IPS-11a (cell line): ENCODE measurements at regions not wholly inside any gene's neighbourhood (a gene's known extent, or its start where the extent isn't known, plus 50 kb on each side); places are given as distances from the start of the nearest gene placed in this dataset.
"Not testable (repeated sequence)": the region's sequence is repeated elsewhere in the genome, so short reads cannot be mapped to it uniquely, and the experiment has no call there.

Experiments used
- H3K4me3 ChIP-seq: one replicate; pipeline ENCODE4 v1.5.1; 2013; ENCODE audit warnings: low read depth, low read length, control low read depth

DNA sequence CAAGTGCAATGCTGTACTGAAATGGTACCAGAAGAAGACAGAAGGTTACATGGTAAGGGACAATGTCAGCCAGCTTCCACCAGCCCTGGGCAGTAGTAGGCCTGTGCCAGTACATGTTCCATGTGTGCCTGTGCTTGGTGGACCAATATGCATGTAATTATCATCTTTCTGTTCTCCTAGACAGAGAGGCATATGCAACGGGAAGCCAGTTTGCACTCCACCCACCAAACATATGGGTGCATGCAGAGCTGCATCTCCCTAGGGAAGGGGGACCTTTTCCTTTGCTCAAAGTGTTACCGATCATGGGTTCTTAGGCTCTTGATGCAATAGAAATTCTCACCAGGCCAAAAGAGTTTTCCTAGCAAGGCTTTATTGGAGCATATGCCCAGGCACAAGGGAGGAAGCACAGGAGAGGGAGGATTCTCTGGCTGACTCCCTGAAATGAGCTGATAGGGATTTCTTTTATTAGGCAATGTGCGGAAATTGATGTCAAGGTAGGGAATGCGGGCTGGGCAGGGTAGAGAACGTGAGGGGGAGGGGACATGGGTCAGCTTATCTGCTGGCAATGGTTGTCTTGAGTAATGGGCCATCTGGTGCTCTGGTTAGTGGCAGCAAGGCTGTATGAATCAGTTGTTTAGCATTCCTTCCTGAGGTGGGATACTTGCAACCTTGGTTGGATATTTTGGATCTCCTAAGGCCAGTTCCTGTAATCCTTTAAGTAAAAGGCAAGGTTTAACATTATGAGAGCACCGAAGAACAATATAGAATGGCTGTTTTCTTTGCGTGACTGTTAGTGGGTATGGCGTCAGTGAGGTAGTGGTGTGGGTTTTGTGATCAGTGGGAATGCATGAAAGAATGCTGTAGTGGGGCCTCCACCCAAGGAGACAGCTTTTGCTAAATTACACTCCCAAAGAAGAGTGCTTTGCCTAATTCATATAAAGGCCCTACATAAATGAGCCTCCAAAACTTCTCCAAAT, 102.5 kb downstream of the CDRT15L2 start:
- not testable (repeated sequence) for H3K4me3 ChIP-seq

DNA sequence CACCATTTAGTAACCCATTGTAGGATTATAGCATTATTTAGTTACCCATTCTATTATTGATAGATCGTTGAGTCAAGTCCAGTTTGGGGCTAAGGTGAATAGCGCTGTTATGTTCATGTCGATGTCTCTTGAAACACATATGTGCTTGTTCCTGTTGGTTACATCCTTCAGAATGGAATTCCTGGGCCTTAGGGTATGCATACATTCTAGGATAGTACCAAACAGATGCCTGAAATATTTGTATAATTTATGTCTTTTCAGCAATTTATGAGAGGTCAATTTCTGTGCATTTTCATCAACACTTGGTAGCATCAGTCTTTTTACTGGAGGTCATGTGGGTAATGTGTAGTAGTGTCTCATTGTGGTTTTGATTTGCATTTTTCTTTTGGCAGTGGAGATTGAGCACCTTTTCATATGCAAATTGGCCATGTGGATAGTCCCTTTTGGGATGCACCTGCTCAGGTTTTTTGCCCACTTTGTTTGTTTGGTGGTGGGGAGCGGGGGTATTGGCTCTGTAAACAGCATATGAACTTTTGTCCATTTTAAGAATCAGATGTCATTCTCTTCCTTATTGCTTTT, 104.2 kb downstream of the CDRT15L2 start:
- not testable (repeated sequence) for H3K4me3 ChIP-seq

DNA sequence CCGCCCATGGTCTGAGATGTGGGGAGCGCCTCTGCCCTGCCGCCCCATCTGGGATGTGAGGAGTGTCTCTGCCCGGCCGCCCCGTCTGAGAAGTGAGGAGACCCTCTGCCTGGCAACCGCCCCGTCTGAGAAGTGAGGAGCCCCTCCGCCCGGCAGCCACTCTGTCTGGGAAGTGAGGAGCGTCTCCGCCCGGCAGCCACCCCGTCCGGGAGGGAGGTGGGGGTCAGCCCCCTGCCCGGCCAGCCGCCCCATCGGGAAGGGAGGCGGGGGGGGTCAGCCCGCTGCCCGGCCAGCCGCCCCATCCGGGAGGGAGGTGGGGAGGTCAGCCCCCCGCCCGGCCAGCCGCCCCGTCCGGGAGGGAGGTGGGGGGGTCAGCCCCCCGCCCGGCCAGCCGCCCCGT, 105.5 kb downstream of the CDRT15L2 start:
- not testable (repeated sequence) for H3K4me3 ChIP-seq

DNA sequence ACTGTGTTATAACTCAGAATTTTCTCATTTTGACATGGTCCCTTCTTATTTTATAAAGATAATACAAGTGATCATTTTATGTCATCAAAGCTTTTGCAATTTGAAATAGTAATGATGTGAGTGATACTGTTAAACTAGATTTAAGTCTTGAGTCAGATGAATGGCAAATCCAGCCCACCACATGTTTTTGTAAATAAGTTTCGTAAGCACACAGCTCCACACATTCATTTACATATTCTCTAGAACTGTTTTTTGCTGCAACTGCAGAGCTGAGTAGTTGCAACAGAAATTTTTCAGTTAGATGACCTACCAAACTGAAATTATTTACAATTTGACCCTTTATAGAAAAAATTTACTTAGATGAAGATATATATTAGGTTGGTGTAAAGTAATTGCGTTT, 108.1 kb downstream of the CDRT15L2 start:
- H3K4me3 ChIP-seq = not testable (repeated sequence)

DNA sequence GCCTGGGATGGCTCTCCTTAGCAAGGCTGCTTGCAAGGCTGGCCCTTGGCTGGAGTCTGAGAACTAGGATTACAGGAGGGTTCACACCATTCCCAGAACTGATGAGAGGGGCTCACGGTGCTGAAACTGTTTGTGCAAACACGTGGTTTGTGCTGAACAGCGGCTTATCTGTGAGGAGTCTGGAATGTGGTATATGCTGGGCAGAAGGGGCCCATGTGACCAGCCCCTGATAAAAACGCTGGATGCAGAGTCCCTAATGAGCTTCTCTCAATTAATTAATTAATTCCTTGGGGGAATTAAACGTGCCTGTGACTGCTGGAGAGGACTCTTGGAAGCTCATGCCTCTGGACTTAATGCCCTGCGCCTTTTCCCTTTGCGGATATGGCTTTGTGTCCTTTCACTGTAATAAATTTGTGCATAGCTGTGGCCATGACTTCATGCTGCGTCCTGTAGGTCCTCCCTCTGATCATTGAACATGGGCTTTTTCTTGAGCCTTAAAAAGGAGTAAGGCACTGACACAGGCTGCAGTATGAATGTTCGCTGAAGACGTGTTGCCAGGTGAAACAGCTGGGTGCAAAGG, 109.7 kb downstream of the CDRT15L2 start:
- H3K4me3 ChIP-seq = not testable (repeated sequence)

DNA sequence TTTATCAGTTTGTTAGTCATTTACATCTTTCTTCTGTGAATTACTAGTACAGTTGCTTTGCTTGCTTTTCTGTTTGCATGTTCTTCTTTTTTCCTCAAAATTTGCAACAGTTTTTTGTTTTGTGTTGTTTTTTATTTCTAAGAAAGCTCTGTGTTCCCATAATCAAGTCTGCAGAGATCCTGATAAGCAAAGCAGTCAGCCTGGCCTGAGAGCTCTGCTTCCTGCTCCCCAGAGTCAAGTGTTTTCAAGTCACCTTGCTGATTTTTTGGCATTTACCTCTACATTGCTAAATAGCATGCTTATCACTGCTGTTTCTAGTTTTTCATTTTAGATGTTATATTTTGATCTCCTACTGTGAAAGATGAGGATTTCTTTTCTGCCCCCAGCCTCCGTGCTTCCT, 113.2 kb downstream of the CDRT15L2 start:
- H3K4me3 ChIP-seq = not testable (repeated sequence)

DNA sequence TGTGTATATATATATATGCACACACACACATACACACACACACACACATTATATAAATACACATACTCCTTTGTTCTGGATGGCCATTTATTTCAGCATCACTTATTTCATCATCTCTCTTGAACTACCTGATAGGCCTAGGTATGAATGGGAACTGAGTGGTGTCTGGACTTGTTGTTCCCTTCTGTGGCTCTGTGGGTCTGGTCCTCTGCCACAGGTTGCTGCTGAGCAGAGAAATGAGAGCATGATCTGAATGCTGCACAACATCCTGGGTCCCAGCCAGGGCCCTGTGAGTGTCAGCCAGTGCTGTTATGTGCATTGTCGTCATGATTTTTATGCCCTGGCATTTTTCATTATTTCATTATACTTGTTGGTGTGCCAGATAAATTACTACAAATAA, 116.3 kb downstream of the CDRT15L2 start:
- H3K4me3 ChIP-seq = not testable (repeated sequence)

DNA sequence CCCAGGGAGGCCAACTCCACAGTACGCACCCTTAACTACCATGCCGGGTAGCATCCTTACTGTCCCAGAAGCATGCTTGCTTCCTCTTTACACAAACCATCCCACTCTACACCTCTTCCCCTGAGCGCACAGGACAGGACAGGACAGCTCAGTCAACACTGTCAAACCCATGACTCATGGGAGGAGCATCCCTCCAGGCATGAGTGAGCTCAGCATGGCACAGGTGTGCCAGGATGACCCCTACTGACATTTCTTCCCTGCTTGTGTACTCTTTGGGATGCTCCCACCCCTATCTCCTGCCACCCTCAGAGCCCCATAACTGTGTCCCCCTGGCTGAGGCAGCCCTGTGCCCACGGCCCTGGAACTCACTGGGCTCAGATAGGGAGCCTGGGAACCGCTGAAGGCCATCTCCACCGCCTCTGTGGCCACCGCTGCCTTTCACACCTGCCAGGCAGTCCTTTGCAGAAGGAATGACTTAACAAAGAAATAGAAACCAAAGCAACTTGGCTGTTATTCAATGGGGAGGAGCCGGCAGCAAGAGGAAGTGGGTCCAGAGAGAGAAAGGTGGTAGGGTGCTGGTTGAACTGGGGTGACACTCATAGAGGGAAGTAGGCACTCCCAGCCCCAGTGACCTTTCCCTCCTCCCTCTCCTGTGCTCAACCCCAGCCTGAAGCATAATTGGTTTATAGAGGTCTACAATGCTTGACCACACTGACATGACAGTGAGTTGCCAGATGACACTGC, 119.1 kb downstream of the CDRT15L2 start:
- H3K4me3 ChIP-seq = not testable (repeated sequence)

DNA sequence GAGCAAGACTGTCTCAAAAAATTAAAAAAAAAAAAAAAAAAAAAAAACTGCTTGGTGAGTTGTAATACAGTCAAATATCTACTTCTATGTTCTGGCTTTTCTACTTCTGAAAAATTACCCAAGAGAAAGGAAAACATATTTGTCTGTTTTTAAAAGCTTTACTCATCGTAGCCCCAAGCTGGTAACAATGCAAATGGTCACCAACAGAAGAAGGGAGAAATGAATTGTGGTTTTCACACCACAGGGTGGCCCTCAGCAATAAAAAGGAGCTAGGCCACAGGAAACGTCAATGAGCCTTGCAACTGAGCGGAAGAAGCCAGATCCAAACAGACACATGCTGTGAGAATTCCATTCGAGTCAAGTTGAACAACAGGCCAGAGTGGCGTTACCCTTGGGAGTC, 121.0 kb downstream of the CDRT15L2 start:
- H3K4me3 ChIP-seq = not testable (repeated sequence)

DNA sequence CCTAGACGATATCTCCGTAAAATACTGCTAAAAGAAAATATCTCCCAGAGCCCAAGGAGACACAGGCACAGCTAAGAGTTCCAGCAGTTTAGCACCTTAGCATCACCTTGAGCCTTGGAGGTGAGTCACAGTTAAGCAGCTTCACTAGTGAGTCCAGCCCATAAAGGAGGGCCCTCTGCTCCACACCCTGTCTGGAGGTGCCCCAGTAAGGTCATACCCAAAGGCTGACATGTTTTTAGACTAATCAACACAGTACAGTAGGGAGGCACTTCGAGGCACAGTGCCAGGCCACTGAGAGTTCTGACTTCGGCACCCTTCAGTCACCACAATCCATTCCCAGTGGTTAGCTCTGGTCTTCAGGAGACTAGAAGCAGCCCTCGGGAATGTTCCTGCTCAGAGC, 121.8 kb downstream of the CDRT15L2 start:
- H3K4me3 ChIP-seq = not testable (repeated sequence)

DNA sequence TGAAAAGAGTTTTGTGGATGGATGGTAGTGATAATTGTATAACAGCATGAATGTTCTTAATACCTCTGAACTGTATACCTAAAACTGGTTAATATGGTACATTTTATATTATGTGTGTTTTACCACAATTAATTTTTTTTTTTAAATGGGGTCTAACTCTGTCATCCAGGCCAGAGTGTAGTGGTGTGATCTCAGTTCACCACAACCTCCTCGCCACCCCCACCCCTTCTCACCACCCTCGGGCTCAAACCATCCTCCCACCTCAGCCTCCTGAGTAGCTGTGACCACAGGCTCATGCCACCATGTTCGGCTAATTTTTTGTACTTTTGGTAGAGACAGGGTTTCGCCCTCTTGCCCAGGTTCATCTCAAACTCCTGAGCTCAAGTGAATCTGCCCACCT, 123.2 kb downstream of the CDRT15L2 start:
- H3K4me3 ChIP-seq = no peak overlapping the region

DNA sequence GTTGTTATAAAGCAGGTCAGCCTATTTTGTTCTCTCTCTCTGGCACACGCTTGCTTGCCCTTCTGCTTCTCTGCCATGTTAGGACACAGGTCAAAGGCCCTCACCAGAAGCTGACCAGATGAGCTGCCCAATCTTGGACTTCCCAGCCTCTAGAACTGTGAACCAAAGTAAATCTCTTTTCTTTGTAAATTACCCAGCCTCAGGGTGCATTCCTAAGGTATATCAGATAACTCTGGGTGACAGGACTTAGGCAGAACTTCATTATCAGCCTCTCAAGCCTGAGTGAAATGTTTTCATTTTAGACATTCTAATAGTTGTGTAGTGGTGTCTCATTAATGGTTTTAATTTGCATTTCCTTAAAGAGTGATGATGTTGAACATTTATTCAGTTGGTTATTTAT, 124.3 kb downstream of the CDRT15L2 start:
- H3K4me3 ChIP-seq = no peak overlapping the region

DNA sequence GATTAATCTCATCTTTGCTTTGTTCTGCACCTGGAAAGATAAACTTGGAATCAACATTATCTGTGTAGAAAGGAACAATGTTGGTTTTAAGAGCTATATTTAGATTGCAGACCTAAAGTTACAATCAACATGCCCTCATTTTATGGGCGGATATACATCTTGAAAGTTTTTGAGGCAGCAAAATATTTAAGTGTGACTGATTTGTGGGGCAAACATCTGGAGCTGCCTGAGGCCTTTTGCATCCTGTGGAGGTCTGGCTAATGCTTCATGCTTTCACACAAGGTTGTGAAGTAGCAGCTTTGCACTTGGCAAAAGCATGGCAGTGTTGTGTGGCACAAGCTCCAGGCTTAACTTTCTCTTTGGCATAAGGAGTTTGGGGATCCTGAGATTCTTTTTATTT, 125.7 kb downstream of the CDRT15L2 start:
- H3K4me3 ChIP-seq = not testable (repeated sequence)

DNA sequence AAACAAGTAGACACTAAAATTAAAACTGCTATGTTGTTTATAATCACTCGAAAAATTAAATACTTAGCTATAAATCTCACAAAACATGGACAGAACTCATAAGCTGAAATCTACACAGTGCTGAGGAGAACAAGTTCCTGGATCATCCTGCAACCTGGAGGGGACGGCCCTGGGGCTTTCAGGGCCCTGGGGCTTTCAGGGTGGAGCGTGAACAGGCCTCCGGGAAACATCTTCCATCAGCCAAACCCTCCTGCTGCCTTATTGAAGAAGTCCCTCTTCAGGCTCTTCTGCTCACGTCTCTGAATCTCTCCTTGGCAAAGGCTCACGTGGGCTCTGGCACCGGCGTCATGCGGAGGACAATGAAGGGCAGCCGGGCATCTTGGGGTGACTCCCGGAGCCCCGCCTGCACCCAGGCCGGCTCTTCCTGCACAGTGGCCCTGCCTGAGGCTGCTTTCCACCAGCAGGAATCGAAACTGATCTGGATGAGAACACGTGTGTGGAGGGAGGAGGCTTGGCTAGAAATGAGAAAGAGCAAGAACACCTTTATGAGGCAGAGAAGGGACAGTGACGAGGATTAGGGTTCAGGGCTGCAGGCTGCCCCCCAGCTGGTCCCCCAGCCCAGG, 127.3 kb downstream of the CDRT15L2 start:
- H3K4me3 ChIP-seq = no peak overlapping the region

DNA sequence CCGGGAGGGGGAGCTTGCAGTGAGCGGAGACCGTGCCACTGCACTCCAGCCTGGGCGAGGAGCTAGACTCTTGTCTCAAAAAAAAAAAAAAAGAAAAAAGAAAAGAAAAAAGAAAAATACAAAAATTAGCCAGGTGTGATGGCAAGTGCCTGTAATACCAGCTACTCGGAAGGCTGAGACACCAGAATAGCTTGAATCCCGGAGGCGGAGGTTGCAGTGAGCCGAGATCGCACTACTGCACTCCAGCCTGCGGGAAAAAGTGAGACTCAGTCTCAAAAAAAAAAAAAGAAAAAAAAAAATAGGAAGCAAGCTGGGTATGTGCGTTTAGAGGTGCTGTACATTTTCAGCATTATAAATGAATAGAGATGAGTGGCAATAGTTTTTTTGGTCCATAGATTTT, 129.3 kb downstream of the CDRT15L2 start:
- H3K4me3 ChIP-seq = not testable (repeated sequence)

DNA sequence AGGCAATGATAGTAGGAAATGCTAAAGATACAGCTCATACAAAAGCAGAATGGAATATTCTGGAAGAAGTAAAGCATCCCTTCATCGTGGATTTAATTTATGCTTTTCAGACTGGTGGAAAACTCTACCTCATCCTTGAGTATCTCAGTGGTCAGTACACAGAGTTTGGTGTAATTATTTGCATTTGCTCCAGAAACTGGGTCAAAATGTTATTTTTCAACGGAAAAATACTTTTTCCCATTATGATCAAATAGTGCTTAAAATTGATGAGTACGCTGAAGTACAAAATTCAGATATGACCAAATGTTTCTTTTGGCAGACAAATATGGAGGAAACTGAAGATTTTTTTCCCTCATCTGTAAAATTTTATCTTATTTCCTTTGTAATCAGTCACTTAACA, 137.0 kb downstream of the CDRT15L2 start:
- H3K4me3 ChIP-seq = not testable (repeated sequence)

DNA sequence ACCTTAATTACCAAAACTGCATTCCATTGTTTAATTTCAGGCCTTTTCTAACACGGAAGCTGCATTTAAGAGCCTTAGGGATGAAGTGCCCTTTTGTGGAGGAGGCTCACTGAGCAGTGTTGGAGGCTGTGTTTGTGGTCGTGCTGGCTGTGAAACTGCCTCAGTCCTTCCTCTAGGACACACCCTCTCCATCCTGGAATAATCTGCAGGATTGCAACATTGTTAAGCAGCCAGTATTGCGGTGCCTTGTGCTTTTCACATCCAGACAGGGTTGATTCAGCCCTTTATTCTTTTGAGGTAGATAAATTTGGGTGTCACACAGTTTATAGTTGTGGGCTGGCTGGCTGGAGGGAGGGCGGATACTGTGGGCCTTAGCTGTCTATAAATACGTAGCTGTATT, 141.6 kb downstream of the CDRT15L2 start:
- no peak overlapping the region for H3K4me3 ChIP-seq

DNA sequence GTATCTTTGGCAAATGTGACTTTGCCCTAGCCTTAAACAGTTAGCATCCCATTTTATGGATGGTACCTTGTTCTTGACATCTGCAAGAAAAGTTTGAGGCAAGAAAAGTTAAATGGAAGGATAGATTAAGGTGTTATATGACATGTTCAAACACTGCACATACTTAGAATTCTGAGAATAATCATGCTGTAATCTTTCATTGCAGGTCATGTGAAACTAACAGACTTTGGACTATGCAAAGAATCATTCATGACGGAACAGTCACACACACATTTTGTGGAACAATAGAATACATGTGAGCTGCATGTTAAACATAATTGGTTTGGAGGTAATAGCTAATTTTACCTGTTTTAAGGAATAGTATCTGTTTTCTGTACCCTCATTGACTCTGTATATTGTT, 144.9 kb downstream of the CDRT15L2 start:
- H3K4me3 ChIP-seq = not testable (repeated sequence)

DNA sequence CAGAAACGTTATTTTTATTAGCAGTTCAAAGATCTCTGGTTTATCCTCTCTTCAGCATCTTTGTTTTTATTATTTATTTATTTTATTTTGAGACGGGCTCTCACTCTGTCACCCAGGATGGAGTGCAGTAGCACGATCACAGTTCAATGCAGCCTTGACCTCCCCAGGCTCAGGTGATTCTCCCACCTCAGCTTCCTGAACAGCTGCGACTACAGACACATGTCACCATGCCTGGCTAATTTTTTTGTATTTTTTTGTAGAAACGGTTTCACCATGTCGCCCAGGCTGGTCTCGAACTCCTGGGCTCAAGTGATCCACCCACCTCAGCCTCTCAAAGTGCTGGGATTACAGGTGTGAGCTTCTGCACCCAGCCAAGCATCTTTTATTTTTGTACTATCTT, 147.7 kb downstream of the CDRT15L2 start:
- not testable (repeated sequence) for H3K4me3 ChIP-seq

DNA sequence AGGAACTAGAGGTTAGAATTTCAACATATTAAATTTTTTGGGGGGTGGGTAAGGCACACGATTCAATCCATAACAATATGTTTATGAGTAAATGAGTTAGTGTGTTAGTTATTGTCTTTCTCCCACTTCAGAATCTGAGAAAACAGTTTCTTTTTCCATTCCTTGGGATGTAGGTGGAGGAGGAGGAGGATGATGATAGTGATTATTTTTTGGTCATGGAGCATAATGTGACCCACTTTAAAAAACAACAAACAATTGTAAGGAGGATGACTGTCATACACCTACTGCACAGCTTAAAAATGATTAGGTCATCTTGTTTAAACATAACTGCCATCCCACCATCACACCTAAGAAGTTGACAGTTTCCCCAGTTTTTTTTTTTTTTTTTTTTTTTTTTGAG, 148.7 kb downstream of the CDRT15L2 start:
- no peak overlapping the region for H3K4me3 ChIP-seq

DNA sequence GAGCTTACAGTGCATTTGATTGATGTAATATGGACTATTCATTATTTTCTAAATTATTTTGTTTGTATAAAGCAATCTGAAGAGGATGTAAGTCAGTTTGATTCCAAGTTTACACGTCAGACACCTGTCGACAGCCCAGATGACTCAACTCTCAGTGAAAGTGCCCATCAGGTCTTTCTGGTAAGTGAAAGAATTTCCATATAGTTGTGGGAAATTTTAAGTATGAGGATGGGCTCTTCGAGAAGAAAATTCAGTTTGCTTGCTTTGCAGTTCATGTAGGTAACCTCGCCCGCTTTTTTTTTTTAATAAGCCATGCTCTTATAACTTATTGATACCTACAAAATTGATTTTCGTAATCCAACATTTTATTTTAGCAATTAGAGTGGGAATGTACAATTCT, 151.6 kb downstream of the CDRT15L2 start:
- not testable (repeated sequence) for H3K4me3 ChIP-seq
